Osteocyte (in vitro differentiated cells): ENCODE measurements at regions not wholly inside any gene's neighbourhood (a gene's known extent, or its start where the extent isn't known, plus 50 kb on each side); places are given as distances from the start of the nearest gene placed in this dataset.

Experiments
- DNase-seq: peaks from one replicate; pipeline ENCODE4 v3.0.0; 2021; ENCODE audit warnings: mixed read lengths; ENCODE audit not compliant: unreplicated experiment; ENCODE audit errors: extremely low spot score
- H3K27ac Mint-ChIP-seq: one replicate; pipeline ENCODE4 v1.8.0; 2021; ENCODE audit warnings: mild to moderate bottlenecking, mixed read lengths; ENCODE audit not compliant: unreplicated experiment
- H3K27me3 Mint-ChIP-seq: one replicate; pipeline ENCODE4 v1.8.0; 2021; ENCODE audit warnings: mixed read lengths; ENCODE audit not compliant: unreplicated experiment
- H3K36me3 Mint-ChIP-seq: one replicate; pipeline ENCODE4 v1.8.0; 2021; ENCODE audit warnings: mixed read lengths; ENCODE audit not compliant: unreplicated experiment
- H3K4me1 Mint-ChIP-seq: one replicate; pipeline ENCODE4 v1.8.0; 2021; ENCODE audit warnings: mixed read lengths; ENCODE audit not compliant: unreplicated experiment
- H3K4me3 Mint-ChIP-seq: one replicate; pipeline ENCODE4 v1.8.0; 2021; ENCODE audit warnings: mild to moderate bottlenecking, moderate library complexity, mixed read lengths; ENCODE audit not compliant: unreplicated experiment
- H3K9me3 Mint-ChIP-seq: one replicate; pipeline ENCODE4 v1.8.0; 2021; ENCODE audit warnings: mixed read lengths; ENCODE audit not compliant: unreplicated experiment
- CTCF ChIP-seq: fragments of 200-600 bp; sonication (generic); IDR thresholded peaks from 2 replicates; pipeline ENCODE4 v1.5.0; 2021; ENCODE audit warnings: antibody characterized with exemption, mild to moderate bottlenecking, moderate library complexity

- Mint-ChIP-seq H3K9me3 (peaks cover 44% of the 10 kb centered on the region), H3K36me3 (no peaks in the 10 kb centered on the region), H3K27ac (no peak overlapping the region), H3K4me1 (no peaks in the 10 kb centered on the region), H3K4me3 (no peak overlapping the region), H3K27me3 (no peaks in the 10 kb centered on the region)
- DNase-seq = no peak
- TF ChIP-seq CTCF = no peak
Observed at GRCh38 chr16:6910301-6910700, 422.3 kb upstream of the RBFOX1 start.

- Mint-ChIP-seq H3K27me3 (no peaks in the 10 kb centered on the region), H3K9me3 (peaks cover 48% of the 10 kb centered on the region), H3K27ac (no peak overlapping the region), H3K4me1 (no peaks in the 10 kb centered on the region), H3K36me3 (no peaks in the 10 kb centered on the region), H3K4me3 (no peak overlapping the region)
- no peak for DNase-seq
- TF ChIP-seq CTCF = no peak
Observed at GRCh38 chr16:6905601-6906000, 427.0 kb upstream of the RBFOX1 start.

DNA sequence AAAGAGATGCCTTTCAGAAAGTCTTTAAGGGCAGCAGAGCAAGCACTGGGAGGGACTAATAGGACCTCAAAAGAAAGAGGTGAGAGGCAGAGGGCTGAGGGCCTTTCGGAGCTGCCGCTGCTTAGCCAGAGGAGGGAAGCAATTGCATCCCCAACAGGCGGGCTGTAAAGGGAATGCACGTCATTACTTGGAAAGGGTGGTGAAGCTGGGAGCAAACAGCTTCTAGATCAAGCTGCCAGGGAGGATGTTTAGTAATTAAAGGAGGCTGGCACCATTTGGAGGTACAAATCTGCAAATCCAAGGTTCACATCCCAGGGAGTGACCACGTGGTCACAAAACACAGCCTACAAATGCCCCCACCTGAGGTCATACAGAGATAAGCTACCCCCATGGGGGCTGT is 429.0 kb upstream of the RBFOX1 start:
- TF ChIP-seq CTCF = no peak
- no peak for DNase-seq
- Mint-ChIP-seq H3K4me3 (no peak overlapping the region), H3K27ac (no peak overlapping the region), H3K27me3 (no peaks in the 10 kb centered on the region), H3K9me3 (peaks cover 39% of the 10 kb centered on the region), H3K4me1 (no peaks in the 10 kb centered on the region), H3K36me3 (no peaks in the 10 kb centered on the region)

GRCh38 chr16:6898896-6899295 is 433.7 kb upstream of the RBFOX1 start:
- H3K27me3 Mint-ChIP-seq = no peaks in the 10 kb centered on the region
- H3K9me3 Mint-ChIP-seq = peaks cover 53% of the 10 kb centered on the region
- H3K27ac Mint-ChIP-seq = no peak overlapping the region
- H3K4me3 Mint-ChIP-seq = no peak overlapping the region
- no peak for TF ChIP-seq CTCF
- H3K36me3 Mint-ChIP-seq = no peaks in the 10 kb centered on the region
- H3K4me1 Mint-ChIP-seq = no peaks in the 10 kb centered on the region
- DNase-seq = no peak

- peaks cover 46% of the 10 kb centered on the region for H3K9me3 Mint-ChIP-seq
Observed at GRCh38 chr16:6897876-6898485, 434.7 kb upstream of the RBFOX1 start.

More at GRCh38 chr16:6897876-6898485, 434.7 kb upstream of the RBFOX1 start:
- no peaks in the 10 kb centered on the region for H3K4me1 Mint-ChIP-seq
- no peak for TF ChIP-seq CTCF
- H3K4me3 Mint-ChIP-seq = no peak overlapping the region
- no peak overlapping the region for H3K27ac Mint-ChIP-seq
- H3K27me3 Mint-ChIP-seq = no peaks in the 10 kb centered on the region
- no peak for DNase-seq
- no peaks in the 10 kb centered on the region for H3K36me3 Mint-ChIP-seq
